ENCODE measurements at regions not wholly inside any gene's neighbourhood (a gene's known extent, or its start where the extent isn't known, plus 50 kb on each side); places are given as distances from the start of the nearest gene placed in this dataset.

- no peak for DNase-seq (ENCODE audit: insufficient read length, low spot score, missing footprints)
- Histone ChIP-seq H3K36me3 (ENCODE audit: insufficient read depth, low read length) (peaks cover 76% of the 10 kb centered on the region), H3K4me1 (ENCODE audit: insufficient read depth, low read length) (peaks cover 88% of the 10 kb centered on the region), H3K27ac (ENCODE audit: low read depth, low read length) (peak overlapping the region; percentile 99), H3K27me3 (ENCODE audit: insufficient read depth, low read length) (no peaks in the 10 kb centered on the region), H3K4me2 (ENCODE audit: insufficient read depth, low read length) (peak overlapping the region; percentile 65), H3K79me2 (ENCODE audit: insufficient read depth, low read length) (peaks cover 92% of the 10 kb centered on the region), H4K20me1 (ENCODE audit: insufficient read depth, low read length) (peaks cover 43% of the 10 kb centered on the region), H2AFZ (ENCODE audit: low read length) (no peak overlapping the region), H3K9me3 (ENCODE audit: low read depth, low read length) (no peaks in the 10 kb centered on the region), H3K4me3 (ENCODE audit: insufficient read depth, low read length) (peak overlapping the region; percentile 38)
- TF ChIP-seq, protein P1, sequence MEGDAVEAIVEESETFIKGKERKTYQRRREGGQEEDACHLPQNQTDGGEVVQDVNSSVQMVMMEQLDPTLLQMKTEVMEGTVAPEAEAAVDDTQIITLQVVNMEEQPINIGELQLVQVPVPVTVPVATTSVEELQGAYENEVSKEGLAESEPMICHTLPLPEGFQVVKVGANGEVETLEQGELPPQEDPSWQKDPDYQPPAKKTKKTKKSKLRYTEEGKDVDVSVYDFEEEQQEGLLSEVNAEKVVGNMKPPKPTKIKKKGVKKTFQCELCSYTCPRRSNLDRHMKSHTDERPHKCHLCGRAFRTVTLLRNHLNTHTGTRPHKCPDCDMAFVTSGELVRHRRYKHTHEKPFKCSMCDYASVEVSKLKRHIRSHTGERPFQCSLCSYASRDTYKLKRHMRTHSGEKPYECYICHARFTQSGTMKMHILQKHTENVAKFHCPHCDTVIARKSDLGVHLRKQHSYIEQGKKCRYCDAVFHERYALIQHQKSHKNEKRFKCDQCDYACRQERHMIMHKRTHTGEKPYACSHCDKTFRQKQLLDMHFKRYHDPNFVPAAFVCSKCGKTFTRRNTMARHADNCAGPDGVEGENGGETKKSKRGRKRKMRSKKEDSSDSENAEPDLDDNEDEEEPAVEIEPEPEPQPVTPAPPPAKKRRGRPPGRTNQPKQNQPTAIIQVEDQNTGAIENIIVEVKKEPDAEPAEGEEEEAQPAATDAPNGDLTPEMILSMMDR (IDR thresholded peaks at IDR 0.05; ENCODE audit: extremely low read depth, low read depth, low read length), result no peak
Measured at GRCh38 chr7:130902755-130903357, 168.8 kb upstream of the KLF14 start.

DNA sequence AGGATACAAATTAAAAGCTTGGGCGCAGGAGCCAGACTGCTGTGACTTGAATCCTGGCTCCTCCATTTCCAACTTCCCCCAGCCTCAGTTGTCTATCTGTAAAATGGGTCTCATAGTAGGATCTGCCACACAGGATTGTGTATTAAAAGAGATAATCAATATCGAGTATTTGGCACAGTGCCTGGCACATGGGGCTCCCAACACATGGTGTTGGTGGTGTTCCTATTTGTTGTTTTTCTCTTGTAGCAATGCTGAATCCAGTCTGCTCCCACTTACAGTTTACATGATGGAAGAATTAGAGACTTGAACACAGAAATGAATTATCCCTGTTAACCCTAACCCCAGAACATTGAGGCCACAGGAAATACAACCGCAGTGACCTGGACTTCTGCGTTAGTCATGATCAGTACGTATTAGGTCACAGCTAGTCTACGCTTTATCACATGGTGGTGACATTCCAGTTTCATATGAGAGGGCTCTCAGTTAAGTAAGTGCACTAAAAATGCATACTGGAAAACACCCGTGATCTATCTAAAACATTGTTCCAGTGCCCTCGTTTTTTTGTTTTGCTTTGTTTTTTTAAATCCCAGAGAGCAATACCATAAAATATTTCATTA, 169.5 kb upstream of the KLF14 start:
- Histone ChIP-seq H2AFZ (ENCODE audit: low read length) (no peak overlapping the region), H3K79me2 (ENCODE audit: insufficient read depth, low read length) (peaks cover 90% of the 10 kb centered on the region), H4K20me1 (ENCODE audit: insufficient read depth, low read length) (peaks cover 39% of the 10 kb centered on the region), H3K27ac (ENCODE audit: low read depth, low read length) (peak overlapping the region; percentile 99), H3K4me3 (ENCODE audit: insufficient read depth, low read length) (peak overlapping the region; percentile 38), H3K27me3 (ENCODE audit: insufficient read depth, low read length) (no peaks in the 10 kb centered on the region), H3K36me3 (ENCODE audit: insufficient read depth, low read length) (peaks cover 71% of the 10 kb centered on the region), H3K9me3 (ENCODE audit: low read depth, low read length) (no peaks in the 10 kb centered on the region), H3K4me1 (ENCODE audit: insufficient read depth, low read length) (peaks cover 86% of the 10 kb centered on the region), H3K4me2 (ENCODE audit: insufficient read depth, low read length) (peak overlapping the region; percentile 65)
- no peak for DNase-seq (ENCODE audit: insufficient read length, low spot score, missing footprints)
- TF ChIP-seq, protein P1 (IDR thresholded peaks at IDR 0.05; ENCODE audit: extremely low read depth, low read depth, low read length), result no peak

DNA sequence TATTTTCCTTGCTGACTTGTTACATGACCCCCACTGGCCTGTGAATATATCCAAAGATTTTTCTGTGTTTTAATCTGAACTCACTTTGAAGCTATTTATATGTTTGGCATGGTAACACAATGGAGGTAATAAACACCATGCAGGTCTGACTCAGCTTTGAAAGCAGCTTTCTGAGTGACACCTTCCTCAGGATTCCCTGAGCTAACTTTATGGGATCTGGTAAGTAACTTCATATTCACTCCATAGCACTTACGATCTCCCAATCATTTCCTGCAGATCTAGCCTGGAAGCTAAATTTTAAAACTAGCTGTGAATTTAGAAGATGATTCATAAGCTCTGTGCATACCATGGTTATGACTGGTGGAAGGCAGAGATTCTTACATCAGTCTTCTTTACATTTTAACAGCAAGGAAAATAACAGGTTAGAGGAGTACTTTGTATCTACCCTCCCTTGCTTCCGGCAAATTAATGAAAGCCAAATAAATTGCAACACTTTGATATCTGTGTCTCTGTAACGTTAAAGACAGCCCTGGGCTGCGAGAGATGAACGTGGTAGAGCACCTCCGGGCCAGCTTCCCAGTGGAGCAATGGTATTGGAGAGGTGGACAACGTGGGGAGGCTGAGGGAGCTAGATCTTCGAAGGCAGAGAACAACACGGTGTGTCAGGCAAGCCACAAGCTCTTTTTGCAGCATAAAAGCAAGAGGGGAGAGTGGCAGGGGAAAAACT, 170.2 kb upstream of the KLF14 start:
- Histone ChIP-seq H3K27me3 (ENCODE audit: insufficient read depth, low read length) (no peaks in the 10 kb centered on the region), H4K20me1 (ENCODE audit: insufficient read depth, low read length) (peaks cover 46% of the 10 kb centered on the region), H3K4me2 (ENCODE audit: insufficient read depth, low read length) (peak overlapping the region; percentile 65), H3K4me3 (ENCODE audit: insufficient read depth, low read length) (peak overlapping the region; percentile 25), H3K36me3 (ENCODE audit: insufficient read depth, low read length) (peaks cover 70% of the 10 kb centered on the region), H3K9me3 (ENCODE audit: low read depth, low read length) (no peaks in the 10 kb centered on the region), H3K27ac (ENCODE audit: low read depth, low read length) (peak overlapping the region; percentile 99), H3K4me1 (ENCODE audit: insufficient read depth, low read length) (peaks cover 87% of the 10 kb centered on the region), H3K79me2 (ENCODE audit: insufficient read depth, low read length) (peaks cover 90% of the 10 kb centered on the region), H2AFZ (ENCODE audit: low read length) (no peak overlapping the region)
- no peak for DNase-seq (ENCODE audit: insufficient read length, low spot score, missing footprints)
- TF ChIP-seq, protein P1 (IDR thresholded peaks at IDR 0.05; ENCODE audit: extremely low read depth, low read depth, low read length), result no peak

- Histone ChIP-seq H4K20me1 (ENCODE audit: insufficient read depth, low read length) (peaks cover 49% of the 10 kb centered on the region), H3K27ac (ENCODE audit: low read depth, low read length) (peak overlapping the region; percentile 99), H3K4me2 (ENCODE audit: insufficient read depth, low read length) (peak overlapping the region; percentile 65), H3K36me3 (ENCODE audit: insufficient read depth, low read length) (peaks cover 70% of the 10 kb centered on the region), H2AFZ (ENCODE audit: low read length) (no peak overlapping the region), H3K4me1 (ENCODE audit: insufficient read depth, low read length) (peaks cover 87% of the 10 kb centered on the region), H3K79me2 (ENCODE audit: insufficient read depth, low read length) (peaks cover 90% of the 10 kb centered on the region), H3K27me3 (ENCODE audit: insufficient read depth, low read length) (no peaks in the 10 kb centered on the region), H3K9me3 (ENCODE audit: low read depth, low read length) (no peaks in the 10 kb centered on the region), H3K4me3 (ENCODE audit: insufficient read depth, low read length) (no peak overlapping the region)
- no peak for DNase-seq (ENCODE audit: insufficient read length, low spot score, missing footprints)
- TF ChIP-seq, protein P1 (IDR thresholded peaks at IDR 0.05; ENCODE audit: extremely low read depth, low read depth, low read length), result no peak
Measured at GRCh38 chr7:130904792-130905191, 170.8 kb upstream of the KLF14 start.
